ENCODE measurements at regions not wholly inside any gene's neighbourhood (a gene's known extent, or its start where the extent isn't known, plus 50 kb on each side); places are given as distances from the start of the nearest gene placed in this dataset.

- Histone ChIP-seq H4K20me1 (ENCODE audit: low read length) (no peaks in the 10 kb centered on the region), H3K9ac (ENCODE audit: low read length) (no peak overlapping the region), H3K79me2 (ENCODE audit: low read length) (no peaks in the 10 kb centered on the region), H3K36me3 (ENCODE audit: low read depth, low read length) (no peaks in the 10 kb centered on the region), H3K4me1 (ENCODE audit: insufficient read depth, low read length) (no peaks in the 10 kb centered on the region), H3K4me2 (ENCODE audit: low read length) (no peak overlapping the region), H3K9me2 (replicated peaks; ENCODE audit: low read length) (no peaks in the 10 kb centered on the region), H3F3A (ENCODE audit: low read length, unreplicated experiment) (no peaks in the 10 kb centered on the region), H3K27me3 (ENCODE audit: low read length) (no peaks in the 10 kb centered on the region), H2AFZ (ENCODE audit: low read length) (no peak overlapping the region), H3K4me3 (ENCODE audit: low read length) (no peak overlapping the region), H3K27ac (ENCODE audit: low read length) (no peak overlapping the region), H3K9me3 (ENCODE audit: low read length) (no peaks in the 10 kb centered on the region)
- ATAC-seq (no peak), DNase-seq (no peak)
- TF ChIP-seq CTCF (conservative IDR thresholded peaks at IDR 0.05; ENCODE audit: low read depth, low read length): no peak
- TF ChIP-seq EZH2 (IDR thresholded peaks at IDR 0.05; ENCODE audit: low read length, unreplicated experiment): no peak
- TF ChIP-seq EZH2phosphoT487 (IDR thresholded peaks at IDR 0.05; ENCODE audit: borderline replicate concordance, low read length): no peak
- CTCF ChIA-PET: no interaction called here
- BruUV-seq (replicated peaks): no TSS peak
- POLR2A ChIA-PET (ENCODE audit: unreplicated experiment): no interaction called here
- intact Hi-C loops (cut with micrococcal nuclease): no loop called here
Observed at GRCh38 chr2:120460511-120460910, 114.6 kb downstream of the INHBB start.

- Histone ChIP-seq H3K9ac (ENCODE audit: low read length) (no peak overlapping the region), H3K27ac (ENCODE audit: low read length) (no peak overlapping the region), H3K27me3 (ENCODE audit: low read length) (no peaks in the 10 kb centered on the region), H3F3A (ENCODE audit: low read length, unreplicated experiment) (no peaks in the 10 kb centered on the region), H3K4me3 (ENCODE audit: low read length) (no peak overlapping the region), H3K9me3 (ENCODE audit: low read length) (no peaks in the 10 kb centered on the region), H3K36me3 (ENCODE audit: low read depth, low read length) (no peaks in the 10 kb centered on the region), H3K4me2 (ENCODE audit: low read length) (no peak overlapping the region), H4K20me1 (ENCODE audit: low read length) (no peaks in the 10 kb centered on the region), H3K79me2 (ENCODE audit: low read length) (no peaks in the 10 kb centered on the region), H3K9me2 (replicated peaks; ENCODE audit: low read length) (no peaks in the 10 kb centered on the region), H2AFZ (ENCODE audit: low read length) (no peak overlapping the region), H3K4me1 (ENCODE audit: insufficient read depth, low read length) (no peaks in the 10 kb centered on the region)
- DNase-seq: no peak
- no peak for ATAC-seq
- no TSS peak for BruUV-seq (replicated peaks)
- intact Hi-C loops (cut with micrococcal nuclease): no loop called here
- CTCF ChIA-PET: no interaction called here
- POLR2A ChIA-PET (ENCODE audit: unreplicated experiment): no interaction called here
- TF ChIP-seq CTCF (conservative IDR thresholded peaks at IDR 0.05; ENCODE audit: low read depth, low read length) (no peak), EZH2phosphoT487 (IDR thresholded peaks at IDR 0.05; ENCODE audit: borderline replicate concordance, low read length) (no peak), EZH2 (IDR thresholded peaks at IDR 0.05; ENCODE audit: low read length, unreplicated experiment) (no peak)
Observed at GRCh38 chr2:120461092-120461491, 115.2 kb downstream of the INHBB start.

- POLR2A ChIA-PET (ENCODE audit: unreplicated experiment): no interaction called here
- no peak overlapping the region for H2AFZ ChIP-seq (ENCODE audit: low read length)
- no peak for DNase-seq
Observed at GRCh38 chr2:120461546-120462537, 115.9 kb downstream of the INHBB start.

More at GRCh38 chr2:120461546-120462537, 115.9 kb downstream of the INHBB start:
- Histone ChIP-seq H3K4me1 (ENCODE audit: insufficient read depth, low read length) (no peaks in the 10 kb centered on the region), H3K4me2 (ENCODE audit: low read length) (no peak overlapping the region), H4K20me1 (ENCODE audit: low read length) (no peaks in the 10 kb centered on the region), H3K9ac (ENCODE audit: low read length) (no peak overlapping the region), H3K9me3 (ENCODE audit: low read length) (no peaks in the 10 kb centered on the region), H3K27me3 (ENCODE audit: low read length) (no peaks in the 10 kb centered on the region), H3K79me2 (ENCODE audit: low read length) (no peaks in the 10 kb centered on the region), H3K27ac (ENCODE audit: low read length) (no peak overlapping the region), H3K4me3 (ENCODE audit: low read length) (no peak overlapping the region), H3K36me3 (ENCODE audit: low read depth, low read length) (no peaks in the 10 kb centered on the region), H3K9me2 (replicated peaks; ENCODE audit: low read length) (no peaks in the 10 kb centered on the region), H3F3A (ENCODE audit: low read length, unreplicated experiment) (no peaks in the 10 kb centered on the region)
- intact Hi-C loops (cut with micrococcal nuclease): no loop called here
- TF ChIP-seq EZH2phosphoT487 (IDR thresholded peaks at IDR 0.05; ENCODE audit: borderline replicate concordance, low read length) (no peak), CTCF (conservative IDR thresholded peaks at IDR 0.05; ENCODE audit: low read depth, low read length) (no peak), EZH2 (IDR thresholded peaks at IDR 0.05; ENCODE audit: low read length, unreplicated experiment) (no peak)
- CTCF ChIA-PET: no interaction called here
- no peak for ATAC-seq
- no TSS peak for BruUV-seq (replicated peaks)

Data from PC-3 (cell line).